ENCODE measurements at regions not wholly inside any gene's neighbourhood (a gene's known extent, or its start where the extent isn't known, plus 50 kb on each side); places are given as distances from the start of the nearest gene placed in this dataset.
A peak's percentile ranks its signal among the peaks of the same experiment; 100 is the strongest.

DNA sequence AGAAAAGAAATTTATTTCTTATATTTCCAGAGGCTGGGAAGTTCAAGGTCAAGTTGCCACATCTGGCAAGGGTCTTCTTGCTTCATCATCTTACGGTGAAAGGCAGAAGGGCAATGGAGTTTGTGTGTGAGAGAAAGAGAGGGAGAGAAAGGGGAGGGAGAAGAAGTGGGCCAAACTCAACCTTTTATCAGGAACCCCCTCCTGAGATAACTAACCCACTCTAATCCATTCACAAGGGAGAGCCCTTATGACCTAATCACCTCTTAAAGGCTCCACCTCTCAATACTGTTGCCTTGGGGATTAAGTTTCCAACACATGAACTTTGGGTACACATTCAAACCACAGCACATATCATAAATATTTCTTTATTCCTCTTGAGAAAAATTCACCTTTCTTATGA, 203.3 kb upstream of the FAM241A start:
- Mint-ChIP-seq H3K27me3 (ENCODE audit: low read depth) (peaks cover 18% of the 10 kb centered on the region), H3K4me3 (ENCODE audit: unreplicated experiment) (no peak overlapping the region)
- TF ChIP-seq, protein P1, sequence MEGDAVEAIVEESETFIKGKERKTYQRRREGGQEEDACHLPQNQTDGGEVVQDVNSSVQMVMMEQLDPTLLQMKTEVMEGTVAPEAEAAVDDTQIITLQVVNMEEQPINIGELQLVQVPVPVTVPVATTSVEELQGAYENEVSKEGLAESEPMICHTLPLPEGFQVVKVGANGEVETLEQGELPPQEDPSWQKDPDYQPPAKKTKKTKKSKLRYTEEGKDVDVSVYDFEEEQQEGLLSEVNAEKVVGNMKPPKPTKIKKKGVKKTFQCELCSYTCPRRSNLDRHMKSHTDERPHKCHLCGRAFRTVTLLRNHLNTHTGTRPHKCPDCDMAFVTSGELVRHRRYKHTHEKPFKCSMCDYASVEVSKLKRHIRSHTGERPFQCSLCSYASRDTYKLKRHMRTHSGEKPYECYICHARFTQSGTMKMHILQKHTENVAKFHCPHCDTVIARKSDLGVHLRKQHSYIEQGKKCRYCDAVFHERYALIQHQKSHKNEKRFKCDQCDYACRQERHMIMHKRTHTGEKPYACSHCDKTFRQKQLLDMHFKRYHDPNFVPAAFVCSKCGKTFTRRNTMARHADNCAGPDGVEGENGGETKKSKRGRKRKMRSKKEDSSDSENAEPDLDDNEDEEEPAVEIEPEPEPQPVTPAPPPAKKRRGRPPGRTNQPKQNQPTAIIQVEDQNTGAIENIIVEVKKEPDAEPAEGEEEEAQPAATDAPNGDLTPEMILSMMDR (IDR thresholded peaks at IDR 0.05), result no peak

DNA sequence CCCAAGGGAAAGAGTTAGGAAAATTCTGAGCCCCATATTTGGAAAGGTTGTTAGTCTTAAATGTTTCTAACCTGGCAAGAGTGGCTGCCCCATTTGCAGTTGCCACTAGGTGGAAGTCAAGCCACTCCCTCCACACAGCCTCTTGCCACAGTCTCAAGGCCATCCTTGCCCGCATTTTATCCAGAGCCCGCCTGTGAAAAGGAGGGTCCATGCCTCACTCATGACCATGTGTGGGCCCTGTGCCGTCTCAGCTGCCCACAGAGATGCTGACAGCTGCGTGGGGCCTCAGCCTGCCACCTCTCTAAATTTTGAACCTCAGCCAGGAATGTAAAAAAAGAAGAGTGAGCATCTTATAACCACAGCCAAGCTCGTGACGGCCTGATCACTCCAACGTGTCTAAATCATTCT, 201.5 kb upstream of the FAM241A start:
- Mint-ChIP-seq H3K4me3 (ENCODE audit: unreplicated experiment) (no peak overlapping the region), H3K36me3 (ENCODE audit: low read depth) (no peaks in the 10 kb centered on the region), H3K4me1 (ENCODE audit: low read depth) (no peaks in the 10 kb centered on the region), H3K27me3 (ENCODE audit: low read depth) (peaks cover 10% of the 10 kb centered on the region), H3K27ac (ENCODE audit: unreplicated experiment) (no peak overlapping the region), H3K9me3 (ENCODE audit: low read depth) (peaks cover 3% of the 10 kb centered on the region)
- DNase-seq (ENCODE audit: low spot score), result no peak
- TF ChIP-seq, protein P1 (IDR thresholded peaks at IDR 0.05), result peak; percentile 44

More for the DNA sequence above, 203.3 kb upstream of the FAM241A start:
- no peaks in the 10 kb centered on the region for H3K36me3 Mint-ChIP-seq (ENCODE audit: low read depth)
- H3K4me1 Mint-ChIP-seq (ENCODE audit: low read depth), result no peaks in the 10 kb centered on the region
- no peak for DNase-seq (ENCODE audit: low spot score)
- no peak overlapping the region for H3K27ac Mint-ChIP-seq (ENCODE audit: unreplicated experiment)
- H3K9me3 Mint-ChIP-seq (ENCODE audit: low read depth), result peaks cover 3% of the 10 kb centered on the region

DNA sequence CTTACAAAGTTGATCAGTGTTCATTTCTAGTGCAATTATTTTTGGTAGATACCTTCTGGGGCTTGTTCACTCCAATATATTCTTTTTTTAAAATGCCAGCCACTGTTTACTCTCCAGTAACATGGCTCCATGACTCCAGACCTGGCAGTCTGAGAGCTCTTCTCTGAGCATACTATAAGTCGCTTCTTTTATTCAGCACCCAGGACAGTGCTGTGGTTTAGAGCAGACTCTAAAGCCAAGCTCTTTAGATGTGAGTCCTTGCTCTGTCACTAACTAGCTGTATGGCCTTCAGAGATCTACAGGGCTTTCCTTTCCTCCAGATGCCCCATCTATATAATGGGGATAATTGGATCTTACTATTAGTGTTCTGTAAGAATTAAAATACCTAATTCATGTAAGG, 200.2 kb upstream of the FAM241A start:
- H3K4me3 Mint-ChIP-seq (ENCODE audit: unreplicated experiment), result no peak overlapping the region
- no peaks in the 10 kb centered on the region for H3K36me3 Mint-ChIP-seq (ENCODE audit: low read depth)
- H3K9me3 Mint-ChIP-seq (ENCODE audit: low read depth), result peaks cover 8% of the 10 kb centered on the region
- H3K27me3 Mint-ChIP-seq (ENCODE audit: low read depth), result peaks cover 9% of the 10 kb centered on the region
- no peaks in the 10 kb centered on the region for H3K4me1 Mint-ChIP-seq (ENCODE audit: low read depth)
- H3K27ac Mint-ChIP-seq (ENCODE audit: unreplicated experiment), result no peak overlapping the region
- TF ChIP-seq, protein P1 (IDR thresholded peaks at IDR 0.05), result no peak
- DNase-seq (ENCODE audit: low spot score), result no peak

DNA sequence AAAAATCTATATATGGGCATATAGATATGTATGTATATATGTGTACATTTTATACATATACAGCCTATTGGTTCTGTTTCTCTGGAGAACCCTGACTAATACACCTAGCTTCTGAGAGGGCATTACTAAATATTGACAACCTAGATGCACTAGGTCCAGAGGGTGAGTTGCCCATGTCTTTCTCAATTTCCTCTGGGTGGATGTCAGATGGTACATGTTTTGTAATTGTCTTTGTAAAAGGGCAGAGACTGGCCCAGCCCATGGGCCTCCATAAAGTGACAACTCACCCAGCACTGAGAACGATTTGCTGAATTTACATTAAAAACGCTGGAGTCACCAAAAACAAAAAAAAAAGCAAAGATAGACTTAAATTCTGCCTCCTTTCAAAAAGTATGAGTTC, 198.5 kb upstream of the FAM241A start:
- TF ChIP-seq, protein P1 (IDR thresholded peaks at IDR 0.05), result no peak
- DNase-seq (ENCODE audit: low spot score), result no peak
- no peaks in the 10 kb centered on the region for H3K36me3 Mint-ChIP-seq (ENCODE audit: low read depth)
- peaks cover 13% of the 10 kb centered on the region for H3K9me3 Mint-ChIP-seq (ENCODE audit: low read depth)
- no peak overlapping the region for H3K4me3 Mint-ChIP-seq (ENCODE audit: unreplicated experiment)
- H3K4me1 Mint-ChIP-seq (ENCODE audit: low read depth), result no peaks in the 10 kb centered on the region
- no peak overlapping the region for H3K27ac Mint-ChIP-seq (ENCODE audit: unreplicated experiment)
- peaks cover 6% of the 10 kb centered on the region for H3K27me3 Mint-ChIP-seq (ENCODE audit: low read depth)

DNA sequence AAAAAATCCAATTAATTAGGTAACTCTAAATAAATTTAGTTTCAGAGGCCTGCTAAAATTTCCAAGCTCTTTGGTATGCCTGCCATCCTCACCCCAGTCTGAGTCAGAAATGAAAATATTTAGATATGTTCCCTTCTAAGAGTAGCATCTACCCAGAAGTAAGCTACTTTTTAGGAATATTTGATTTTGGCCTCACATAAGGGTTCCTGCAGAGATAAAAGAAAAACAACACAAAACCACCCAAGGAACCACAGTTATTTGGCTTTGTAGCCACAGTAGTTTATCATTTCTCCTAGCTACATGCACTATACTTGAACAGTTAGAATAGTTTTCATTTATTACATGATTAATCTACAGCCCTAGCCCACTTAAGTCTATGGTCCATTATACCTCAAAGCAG, 192.6 kb upstream of the FAM241A start:
- Mint-ChIP-seq H3K36me3 (ENCODE audit: low read depth) (no peaks in the 10 kb centered on the region), H3K27me3 (ENCODE audit: low read depth) (no peaks in the 10 kb centered on the region), H3K27ac (ENCODE audit: unreplicated experiment) (no peak overlapping the region), H3K4me1 (ENCODE audit: low read depth) (no peaks in the 10 kb centered on the region), H3K4me3 (ENCODE audit: unreplicated experiment) (no peak overlapping the region), H3K9me3 (ENCODE audit: low read depth) (peaks cover 10% of the 10 kb centered on the region)
- DNase-seq (ENCODE audit: low spot score), result no peak
- TF ChIP-seq, protein P1 (IDR thresholded peaks at IDR 0.05), result no peak
